ENCODE measurements at regions not wholly inside any gene's neighbourhood (a gene's known extent, or its start where the extent isn't known, plus 50 kb on each side); places are given as distances from the start of the nearest gene placed in this dataset.

- no peak overlapping the region for H3K4me2 ChIP-seq (ENCODE audit: low read length)
- H3F3A ChIP-seq (ENCODE audit: control insufficient read depth, insufficient read depth), result no peaks in the 10 kb centered on the region
- no peaks in the 10 kb centered on the region for H3K27me3 ChIP-seq (ENCODE audit: control insufficient read depth, low read length)
- peaks cover 4% of the 10 kb centered on the region; the same call in 1 of the 2 replicates for H3K4me1 ChIP-seq (ENCODE audit: control insufficient read depth, low read length)
- no peaks in the 10 kb centered on the region for H3K36me3 ChIP-seq (ENCODE audit: control insufficient read depth, low read length)
- TF ChIP-seq, protein P1, sequence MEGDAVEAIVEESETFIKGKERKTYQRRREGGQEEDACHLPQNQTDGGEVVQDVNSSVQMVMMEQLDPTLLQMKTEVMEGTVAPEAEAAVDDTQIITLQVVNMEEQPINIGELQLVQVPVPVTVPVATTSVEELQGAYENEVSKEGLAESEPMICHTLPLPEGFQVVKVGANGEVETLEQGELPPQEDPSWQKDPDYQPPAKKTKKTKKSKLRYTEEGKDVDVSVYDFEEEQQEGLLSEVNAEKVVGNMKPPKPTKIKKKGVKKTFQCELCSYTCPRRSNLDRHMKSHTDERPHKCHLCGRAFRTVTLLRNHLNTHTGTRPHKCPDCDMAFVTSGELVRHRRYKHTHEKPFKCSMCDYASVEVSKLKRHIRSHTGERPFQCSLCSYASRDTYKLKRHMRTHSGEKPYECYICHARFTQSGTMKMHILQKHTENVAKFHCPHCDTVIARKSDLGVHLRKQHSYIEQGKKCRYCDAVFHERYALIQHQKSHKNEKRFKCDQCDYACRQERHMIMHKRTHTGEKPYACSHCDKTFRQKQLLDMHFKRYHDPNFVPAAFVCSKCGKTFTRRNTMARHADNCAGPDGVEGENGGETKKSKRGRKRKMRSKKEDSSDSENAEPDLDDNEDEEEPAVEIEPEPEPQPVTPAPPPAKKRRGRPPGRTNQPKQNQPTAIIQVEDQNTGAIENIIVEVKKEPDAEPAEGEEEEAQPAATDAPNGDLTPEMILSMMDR (IDR thresholded peaks at IDR 0.05; ENCODE audit: low read depth, low read length, poor library complexity, severe bottlenecking), result no peak
- no peak for TF ChIP-seq EZH2phosphoT487 (IDR thresholded peaks at IDR 0.05; ENCODE audit: borderline replicate concordance, low read length)
- H3K4me3 ChIP-seq (ENCODE audit: low read length), result no peak overlapping the region
- no peaks in the 10 kb centered on the region for H3K9me3 ChIP-seq (ENCODE audit: control insufficient read depth, insufficient read depth, low read length)
- no peak overlapping the region for H3K27ac ChIP-seq (ENCODE audit: low read depth, low read length)
- no peaks in the 10 kb centered on the region for H3K9me2 ChIP-seq (replicated peaks; ENCODE audit: control insufficient read depth, low read length)
- H3K79me2 ChIP-seq (ENCODE audit: control insufficient read depth, low read length), result no peaks in the 10 kb centered on the region
- no peaks in the 10 kb centered on the region for H4K20me1 ChIP-seq (ENCODE audit: control insufficient read depth, insufficient read depth, low read depth, low read length)
Observed at GRCh38 chr15:45918839-45919238, 284.0 kb downstream of the SQOR start.

GRCh38 chr15:45919806-45920205 lies 285.0 kb downstream of the SQOR start:
- no peaks in the 10 kb centered on the region for H3K27me3 ChIP-seq (ENCODE audit: control insufficient read depth, low read length)
- H3K4me3 ChIP-seq (ENCODE audit: low read length), result no peak overlapping the region
- H3K9me2 ChIP-seq (replicated peaks; ENCODE audit: control insufficient read depth, low read length), result no peaks in the 10 kb centered on the region
- TF ChIP-seq, protein P1 (IDR thresholded peaks at IDR 0.05; ENCODE audit: low read depth, low read length, poor library complexity, severe bottlenecking), result no peak
- no peak for TF ChIP-seq EZH2phosphoT487 (IDR thresholded peaks at IDR 0.05; ENCODE audit: borderline replicate concordance, low read length)
- no peak overlapping the region for H3K27ac ChIP-seq (ENCODE audit: low read depth, low read length)
- no peak overlapping the region for H3K4me2 ChIP-seq (ENCODE audit: low read length)
- H3K36me3 ChIP-seq (ENCODE audit: control insufficient read depth, low read length), result no peaks in the 10 kb centered on the region
- H3K79me2 ChIP-seq (ENCODE audit: control insufficient read depth, low read length), result no peaks in the 10 kb centered on the region
- H3F3A ChIP-seq (ENCODE audit: control insufficient read depth, insufficient read depth), result no peaks in the 10 kb centered on the region
- no peaks in the 10 kb centered on the region for H4K20me1 ChIP-seq (ENCODE audit: control insufficient read depth, insufficient read depth, low read depth, low read length)
- H3K4me1 ChIP-seq (ENCODE audit: control insufficient read depth, low read length), result peaks cover 4% of the 10 kb centered on the region; the same call in 1 of the 2 replicates
- H3K9me3 ChIP-seq (ENCODE audit: control insufficient read depth, insufficient read depth, low read length), result no peaks in the 10 kb centered on the region

DNA sequence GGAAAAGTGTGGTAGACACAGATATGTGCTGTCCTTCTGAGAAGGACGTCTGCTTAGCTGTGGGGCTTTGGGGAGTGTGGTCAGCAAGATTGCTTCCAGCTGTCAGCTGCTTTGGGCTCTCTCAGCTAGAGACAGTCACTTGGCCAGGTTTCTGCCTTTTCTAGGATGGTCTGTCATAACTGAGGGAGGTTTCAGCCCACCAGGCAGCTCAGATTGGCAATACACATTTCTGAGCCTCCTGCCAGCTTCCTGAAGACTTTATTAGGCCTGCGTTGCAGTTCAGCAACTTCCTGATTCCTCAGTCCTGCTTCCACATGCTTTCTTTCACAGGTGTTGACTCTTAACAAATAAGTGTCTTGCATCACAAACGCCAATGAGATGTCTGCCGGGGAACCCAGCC lies 286.5 kb downstream of the SQOR start:
- no peak for TF ChIP-seq EZH2phosphoT487 (IDR thresholded peaks at IDR 0.05; ENCODE audit: borderline replicate concordance, low read length)
- TF ChIP-seq, protein P1 (IDR thresholded peaks at IDR 0.05; ENCODE audit: low read depth, low read length, poor library complexity, severe bottlenecking), result no peak
- no peak overlapping the region for H3K27ac ChIP-seq (ENCODE audit: low read depth, low read length)
- H3K4me1 ChIP-seq (ENCODE audit: control insufficient read depth, low read length), result peaks cover 4% of the 10 kb centered on the region; the same call in 1 of the 2 replicates
- H3K9me3 ChIP-seq (ENCODE audit: control insufficient read depth, insufficient read depth, low read length), result no peaks in the 10 kb centered on the region
- H3F3A ChIP-seq (ENCODE audit: control insufficient read depth, insufficient read depth), result no peaks in the 10 kb centered on the region
- H3K79me2 ChIP-seq (ENCODE audit: control insufficient read depth, low read length), result no peaks in the 10 kb centered on the region
- H3K4me3 ChIP-seq (ENCODE audit: low read length), result no peak overlapping the region
- H3K9me2 ChIP-seq (replicated peaks; ENCODE audit: control insufficient read depth, low read length), result no peaks in the 10 kb centered on the region
- no peak overlapping the region for H3K4me2 ChIP-seq (ENCODE audit: low read length)
- no peaks in the 10 kb centered on the region for H3K36me3 ChIP-seq (ENCODE audit: control insufficient read depth, low read length)
- H3K27me3 ChIP-seq (ENCODE audit: control insufficient read depth, low read length), result no peaks in the 10 kb centered on the region
- H4K20me1 ChIP-seq (ENCODE audit: control insufficient read depth, insufficient read depth, low read depth, low read length), result no peaks in the 10 kb centered on the region
